Stomach (tissue), 8 donors: ENCODE measurements at regions not wholly inside any gene's neighbourhood (a gene's known extent, or its start where the extent isn't known, plus 50 kb on each side); places are given as distances from the start of the nearest gene placed in this dataset.

Experiments
- DNase-seq, 2 donors: peaks; one replicate each; pipeline versions ENCODE4 v3.0.0 to v3.0.0-alpha.2; 2013 to 2019
- H3K27ac ChIP-seq, 5 donors: fragments of 200-600 bp in 4 of 5; sonication (generic) in 4 of 5; one replicate each; pipeline ENCODE4 v1.5.1; 2013 to 2019; ENCODE audit warnings: mild to moderate bottlenecking in 1 of 5, moderate library complexity in 1 of 5
- H3K27me3 ChIP-seq, 3 donors: fragments of 200-600 bp; sonication (generic); one replicate each; pipeline ENCODE4 v1.5.1; 2017 to 2019; ENCODE audit warnings: mixed run types in 1 of 3
- H3K36me3 ChIP-seq, 4 donors: fragments of 200-600 bp; sonication (generic); 1 replicate in 3 of 4; 2 replicates in 1 of 4; pipeline ENCODE4 v1.5.1; 2016 to 2019
- H3K4me1 ChIP-seq, 4 donors: fragments of 200-600 bp; sonication (generic); one replicate each; pipeline ENCODE4 v1.5.1; 2016 to 2019
- H3K4me3 ChIP-seq, 4 donors: fragments of 200-600 bp; sonication (generic) in 3 of 4; one replicate each; pipeline ENCODE4 v1.5.1; 2016 to 2019; ENCODE audit warnings: mild to moderate bottlenecking in 1 of 4
- H3K9me3 ChIP-seq, 4 donors: fragments of 200-600 bp; sonication (generic); one replicate each; pipeline ENCODE4 v1.5.1; 2016 to 2019
- CTCF ChIP-seq, 7 experiments: fragments of 450-650 bp in 4 of 7; fragments of 200-600 bp in 3 of 7; sonication (generic) in 3 of 7; IDR thresholded peaks; one replicate each; pipeline ENCODE4 v1.5.1; 2016 to 2019; ENCODE audit warnings: antibody characterized with exemption in 7 of 7, control low read depth in 2 of 7, mild to moderate bottlenecking in 1 of 7
- EP300 ChIP-seq: sonication (generic); formaldehyde crosslinking; IDR thresholded peaks from one replicate; pipeline ENCODE4 v1.6.1; 2017; ENCODE audit warnings: antibody characterized with exemption
- POLR2A ChIP-seq, 4 donors: fragments of 450-650 bp; IDR thresholded peaks; one replicate each; pipeline ENCODE4 v1.6.1; 2016; ENCODE audit warnings: antibody characterized with exemption in 4 of 4, control low read depth in 2 of 4, mild to moderate bottlenecking in 1 of 4, moderate library complexity in 1 of 4
- POLR2AphosphoS5 ChIP-seq, 3 donors: sonication (generic); formaldehyde crosslinking; IDR thresholded peaks; one replicate each; pipeline ENCODE4 v1.6.1; 2016; ENCODE audit warnings: antibody characterized with exemption in 3 of 3
- WGBS, 5 donors: extraction: QIAGEN DNeasy Blood & Tissue Kit in 3 of 5; methylation state at CpG; one replicate each; pipeline versions ENCODE4 v1.1.5 to v1.1.7; 2013 to 2018; 5-methylcytosine and 5-hydroxymethylcytosine counted together
- intact Hi-C: fragments of 100-400 bp; cut with DNase I; formaldehyde crosslinking; loops from one replicate; pipeline ENCODE4 v1.15.1; 2023; ENCODE audit warnings: low total_unique reads
- donor health status: healthy with polysubstance abuse.
- donor health status: Bipolar disorder and iron deficiency.
- donor health status: healthy.

DNA sequence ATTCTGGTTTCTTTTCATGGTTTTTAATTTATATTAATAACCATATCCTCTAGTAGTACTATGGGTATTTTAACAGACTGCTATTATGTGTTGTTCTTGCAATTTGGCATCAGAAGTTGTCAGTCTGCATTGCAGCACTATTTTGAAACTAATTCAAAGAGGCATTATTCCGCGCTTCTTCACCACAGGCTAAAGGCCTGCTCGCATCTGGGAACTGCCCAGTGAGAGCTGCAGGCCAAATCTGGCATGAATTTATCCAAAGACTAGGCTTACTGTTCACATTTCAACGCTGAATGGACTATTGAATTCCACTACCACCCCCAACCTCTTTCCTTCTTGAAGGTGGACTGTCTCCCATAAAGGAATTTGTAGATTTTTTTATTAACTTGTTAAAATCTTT is 310.4 kb upstream of the NR2F2 start:
- 70 to 88% (median 83%) methylated on average over 4 of the region's 4 CpGs for WGBS, 5 donors
- intact Hi-C loops, result no loop called here
- no peak overlapping the region for H3K27ac ChIP-seq

GRCh38 chr15:96020797-96021196 is 309.7 kb upstream of the NR2F2 start:
- intact Hi-C loops, result no loop called here
- 46 to 80% (median 63%) methylated on average over 3 of the region's 3 CpGs for WGBS, 5 donors
- Histone ChIP-seq H3K4me1 (no peaks in the 10 kb centered on the region), H3K27me3 (no peaks in the 10 kb centered on the region), H3K36me3 (no peaks in the 10 kb centered on the region), H3K9me3 (no peaks in the 10 kb centered on the region), H3K27ac (no peak overlapping the region), H3K4me3 (no peak overlapping the region)
- DNase-seq, result no peak
- TF ChIP-seq EP300 (no peak), POLR2A (IDR thresholded peaks at IDR 0.05) (no peak), CTCF (IDR thresholded peaks at IDR 0.05) (no peak), POLR2AphosphoS5 (IDR thresholded peaks at IDR 0.05) (no peak)

More for the DNA sequence above, 310.4 kb upstream of the NR2F2 start:
- Histone ChIP-seq H3K4me3 (no peak overlapping the region), H3K4me1 (no peaks in the 10 kb centered on the region), H3K9me3 (no peaks in the 10 kb centered on the region), H3K36me3 (no peaks in the 10 kb centered on the region), H3K27me3 (no peaks in the 10 kb centered on the region)
- DNase-seq, result no peak
- no peak for TF ChIP-seq EP300
- no peak for TF ChIP-seq POLR2A (IDR thresholded peaks at IDR 0.05)
- no peak for TF ChIP-seq POLR2AphosphoS5 (IDR thresholded peaks at IDR 0.05)
- no peak for TF ChIP-seq CTCF (IDR thresholded peaks at IDR 0.05)

GRCh38 chr15:96023081-96023480 is 307.4 kb upstream of the NR2F2 start:
- DNase-seq, result no peak
- intact Hi-C loops, result no loop called here
- H3K4me1 ChIP-seq, result no peaks in the 10 kb centered on the region
- H3K4me3 ChIP-seq, result no peak overlapping the region
- H3K9me3 ChIP-seq, result no peaks in the 10 kb centered on the region
- no peak for TF ChIP-seq POLR2A (IDR thresholded peaks at IDR 0.05)
- no peaks in the 10 kb centered on the region for H3K27me3 ChIP-seq
- no peaks in the 10 kb centered on the region for H3K36me3 ChIP-seq
- H3K27ac ChIP-seq, result no peak overlapping the region

DNA sequence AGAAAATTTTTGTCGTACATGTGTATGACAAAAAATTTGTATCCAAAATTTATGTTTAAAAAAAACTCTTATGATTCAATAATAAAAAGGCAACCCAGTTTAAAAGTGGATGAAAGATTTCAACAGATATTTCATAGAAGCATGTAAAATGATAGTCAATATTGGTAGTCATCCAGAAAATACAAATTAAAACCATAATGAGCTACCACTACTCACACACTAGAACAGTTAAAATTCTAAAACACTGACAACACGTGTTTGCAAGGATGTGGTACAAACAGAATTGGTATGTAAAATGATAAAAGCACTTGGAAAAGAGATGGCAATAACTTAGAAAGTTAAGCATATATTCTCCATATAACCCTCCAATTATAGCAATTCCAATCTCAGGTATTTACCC is 303.0 kb upstream of the NR2F2 start:
- H3K27me3 ChIP-seq, result no peaks in the 10 kb centered on the region
- DNase-seq, result no peak
- TF ChIP-seq POLR2AphosphoS5 (IDR thresholded peaks at IDR 0.05) (no peak), CTCF (IDR thresholded peaks at IDR 0.05) (no peak), EP300 (no peak), POLR2A (IDR thresholded peaks at IDR 0.05) (no peak)
- no peaks in the 10 kb centered on the region for H3K36me3 ChIP-seq
- H3K9me3 ChIP-seq, result no peaks in the 10 kb centered on the region
- H3K4me1 ChIP-seq, result peaks cover 0 to 6% (median 0%) of the 10 kb centered on the region in 4 donors
- H3K4me3 ChIP-seq, result no peak overlapping the region
- intact Hi-C loops, result no loop called here
- WGBS, 5 donors, result 88 to 93% (median 89%) methylated on average over 2 of the region's 2 CpGs
- no peak overlapping the region for H3K27ac ChIP-seq

- Histone ChIP-seq H3K9me3 (no peaks in the 10 kb centered on the region), H3K36me3 (no peaks in the 10 kb centered on the region), H3K4me1 (peaks cover 0 to 6% (median 0%) of the 10 kb centered on the region in 4 donors), H3K4me3 (no peak overlapping the region), H3K27me3 (no peaks in the 10 kb centered on the region), H3K27ac (no peak overlapping the region)
- no peak for DNase-seq
- TF ChIP-seq CTCF (IDR thresholded peaks at IDR 0.05) (no peak), EP300 (no peak), POLR2A (IDR thresholded peaks at IDR 0.05) (no peak), POLR2AphosphoS5 (IDR thresholded peaks at IDR 0.05) (no peak)
- intact Hi-C loops, result no loop called here
- 79 to 92% (median 90%) methylated on average over 2 of the region's 2 CpGs for WGBS, 5 donors
These were observed 301.9 kb upstream of the NR2F2 start for GRCh38 chr15:96028620-96029019.
